B cell (primary cell): ENCODE measurements at regions not wholly inside any gene's neighbourhood (a gene's known extent, or its start where the extent isn't known, plus 50 kb on each side); places are given as distances from the start of the nearest gene placed in this dataset.

Experiments used
- CTCF ChIP-seq: fragments of 200-600 bp; IDR thresholded peaks from one replicate; pipeline ENCODE4 v1.8.0; 2022; ENCODE audit warnings: antibody characterized with exemption, mild to moderate bottlenecking
- EZH2 ChIP-seq: IDR thresholded peaks from 2 replicates; pipeline ENCODE4 v1.6.1; 2012; ENCODE audit warnings: borderline replicate concordance, low read depth, mild to moderate bottlenecking, moderate library complexity, low read length; ENCODE audit not compliant: insufficient read depth, poor library complexity, severe bottlenecking

- TF ChIP-seq CTCF: no peak
- TF ChIP-seq EZH2: no peak
Measured at GRCh38 chr4:17204908-17205307, 306.5 kb upstream of the LDB2 start.
